MM.1S (cell line): ENCODE measurements at regions not wholly inside any gene's neighbourhood (a gene's known extent, or its start where the extent isn't known, plus 50 kb on each side); places are given as distances from the start of the nearest gene placed in this dataset.

Experiments used
- DNase-seq: peaks from one replicate; pipeline ENCODE4 v3.0.0-alpha.2; 2015
- H2AFZ ChIP-seq: fragments of 300-600 bp; sonication (generic); 2 replicates; pipeline ENCODE4 v1.6.0; 2016; ENCODE audit warnings: antibody characterized with exemption, low read length
- H3F3A ChIP-seq: fragments of 300-600 bp; sonication (generic); 2 replicates; pipeline ENCODE4 v1.6.1; 2016; ENCODE audit warnings: mild to moderate bottlenecking, antibody characterized with exemption, low read length, moderate library complexity, mixed read lengths; ENCODE audit not compliant: insufficient read depth
- H3K27ac ChIP-seq: fragments of 300-600 bp; sonication (generic); 2 replicates; pipeline ENCODE4 v1.5.1; 2016; ENCODE audit warnings: mild to moderate bottlenecking, low read length
- H3K27me3 ChIP-seq: fragments of 300-600 bp; sonication (generic); replicated peaks from 2 replicates; pipeline ENCODE4 v1.6.0; 2016; ENCODE audit warnings: low read length; ENCODE audit not compliant: insufficient read depth
- H3K36me3 ChIP-seq: fragments of 300-600 bp; sonication (generic); replicated peaks from 2 replicates; pipeline ENCODE4 v1.6.1; 2016; ENCODE audit warnings: mild to moderate bottlenecking, low read length, mixed read lengths; ENCODE audit not compliant: insufficient read depth
- H3K4me1 ChIP-seq: fragments of 300-600 bp; sonication (generic); 2 replicates; pipeline ENCODE4 v1.6.1; 2016; ENCODE audit warnings: low read length, mixed read lengths
- H3K4me2 ChIP-seq: fragments of 300-600 bp; sonication (generic); 2 replicates; pipeline ENCODE4 v1.6.0; 2016; ENCODE audit warnings: low read depth, low read length
- H3K4me3 ChIP-seq: fragments of 300-600 bp; sonication (generic); 2 replicates; pipeline ENCODE4 v1.5.1; 2016; ENCODE audit warnings: low read length, mixed read lengths
- H3K79me2 ChIP-seq: fragments of 300-600 bp; sonication (generic); 2 replicates; pipeline ENCODE4 v1.6.1; 2016; ENCODE audit warnings: mixed run types, low read length, mixed read lengths
- H3K9ac ChIP-seq: fragments of 300-600 bp; sonication (generic); 2 replicates; pipeline ENCODE4 v1.6.1; 2016; ENCODE audit warnings: low read length, mixed read lengths
- H3K9me2 ChIP-seq: fragments of 300-600 bp; sonication (generic); replicated peaks from 2 replicates; pipeline ENCODE4 v1.6.1; 2016; ENCODE audit warnings: mild to moderate bottlenecking, low read length, mixed read lengths; ENCODE audit not compliant: insufficient read depth
- H3K9me3 ChIP-seq: fragments of 300-600 bp; sonication (generic); replicated peaks from 2 replicates; pipeline ENCODE4 v1.6.1; 2016; ENCODE audit warnings: mild to moderate bottlenecking, low read length, mixed read lengths; ENCODE audit not compliant: insufficient read depth
- H4K20me1 ChIP-seq: fragments of 300-600 bp; sonication (generic); 2 replicates; pipeline ENCODE4 v1.6.1; 2016; ENCODE audit warnings: mild to moderate bottlenecking, low read length, moderate library complexity, mixed read lengths; ENCODE audit not compliant: insufficient read depth
- CTCF ChIP-seq: fragments of 300-600 bp; sonication (generic); IDR thresholded peaks from 2 replicates; pipeline ENCODE4 v1.5.1; 2016; ENCODE audit warnings: antibody characterized with exemption, low read length, mixed read lengths
- EZH2 ChIP-seq: fragments of 300-600 bp; sonication (generic); optimal IDR thresholded peaks from 2 replicates; pipeline ENCODE3; 2017; ENCODE audit warnings: low read depth, mild to moderate bottlenecking, antibody characterized with exemption, low read length, mixed read lengths
- EZH2phosphoT487 ChIP-seq: fragments of 300-600 bp; sonication (generic); IDR thresholded peaks from 2 replicates; pipeline ENCODE4 v1.6.1; 2018; ENCODE audit warnings: antibody characterized with exemption, low read length

- TF ChIP-seq EZH2phosphoT487 (no peak), EZH2 (no peak), CTCF (no peak)
- no peaks in the 10 kb centered on the region for H3K9me3 ChIP-seq
- no peaks in the 10 kb centered on the region for H3K36me3 ChIP-seq
- H3K9ac ChIP-seq = no peak overlapping the region
- no peaks in the 10 kb centered on the region for H4K20me1 ChIP-seq
- H3K4me3 ChIP-seq = no peak overlapping the region
- H3F3A ChIP-seq = no peaks in the 10 kb centered on the region
- no peak overlapping the region for H3K27ac ChIP-seq
- DNase-seq = no peak
- no peaks in the 10 kb centered on the region for H3K79me2 ChIP-seq
- H3K4me1 ChIP-seq = no peaks in the 10 kb centered on the region
- no peaks in the 10 kb centered on the region for H3K9me2 ChIP-seq
- H3K4me2 ChIP-seq = no peak overlapping the region
- H3K27me3 ChIP-seq = no peaks in the 10 kb centered on the region
- H2AFZ ChIP-seq = no peak overlapping the region
Observed at GRCh38 chr1:244165021-244165420, 113.9 kb downstream of the ZBTB18 start.

- no peak for DNase-seq
- H3K9me3 ChIP-seq = no peaks in the 10 kb centered on the region
- no peaks in the 10 kb centered on the region for H4K20me1 ChIP-seq
- H3K4me3 ChIP-seq = no peak overlapping the region
- H3K36me3 ChIP-seq = no peaks in the 10 kb centered on the region
- no peaks in the 10 kb centered on the region for H3K9me2 ChIP-seq
- no peak overlapping the region for H3K4me2 ChIP-seq
- H3K27ac ChIP-seq = no peak overlapping the region
- H3F3A ChIP-seq = no peaks in the 10 kb centered on the region
- H3K79me2 ChIP-seq = no peaks in the 10 kb centered on the region
- H3K9ac ChIP-seq = no peak overlapping the region
- TF ChIP-seq EZH2phosphoT487 (no peak), CTCF (no peak), EZH2 (no peak)
- no peak overlapping the region for H2AFZ ChIP-seq
- no peaks in the 10 kb centered on the region for H3K4me1 ChIP-seq
- H3K27me3 ChIP-seq = no peaks in the 10 kb centered on the region
Observed at GRCh38 chr1:244165701-244166100, 114.6 kb downstream of the ZBTB18 start.

GRCh38 chr1:244171241-244171985 lies 120.3 kb downstream of the ZBTB18 start:
- TF ChIP-seq EZH2 = no peak
- TF ChIP-seq CTCF = no peak
- no peak for TF ChIP-seq EZH2phosphoT487
- Histone ChIP-seq H3K79me2 (no peaks in the 10 kb centered on the region), H3K27me3 (no peaks in the 10 kb centered on the region), H3K4me3 (no peak overlapping the region), H3F3A (no peaks in the 10 kb centered on the region), H3K36me3 (no peaks in the 10 kb centered on the region), H4K20me1 (no peaks in the 10 kb centered on the region), H3K9ac (no peak overlapping the region), H3K9me2 (no peaks in the 10 kb centered on the region), H3K9me3 (no peaks in the 10 kb centered on the region), H3K4me2 (no peak overlapping the region), H2AFZ (no peak overlapping the region), H3K27ac (no peak overlapping the region), H3K4me1 (no peaks in the 10 kb centered on the region)
- DNase-seq = no peak
